Activated CD4-positive, alpha-beta T cell treated with anti-CD3 and anti-CD28 coated beads for 36 hours (primary cell): ENCODE measurements at regions not wholly inside any gene's neighbourhood (a gene's known extent, or its start where the extent isn't known, plus 50 kb on each side); places are given as distances from the start of the nearest gene placed in this dataset.
"Not testable (repeated sequence)": the region's sequence is repeated elsewhere in the genome, so short reads cannot be mapped to it uniquely, and the experiment has no call there.

Experiments
- ATAC-seq: fragments of 200-7000 bp; cut with Tn5 transposase; one replicate; pipeline ENCODE4 v1.10.0; 2021; ENCODE audit warnings: mild to moderate bottlenecking, moderate library complexity
- CTCF ChIA-PET: fragments of 350-600 bp; sonication (Branson Sonifier 250); formaldehyde crosslinking; loops from one replicate; lab custom pipeline; 2021; ENCODE audit warnings: antibody characterized with exemption; lab: Charles Lee
- POLR2A ChIA-PET: fragments of 350-600 bp; sonication (Branson Sonifier 250); formaldehyde crosslinking; loops from one replicate; lab custom pipeline; 2021; ENCODE audit warnings: antibody characterized with exemption, inconsistent platforms; lab: Charles Lee
- DNase-seq: peaks from one replicate; pipeline ENCODE4 v3.0.0-alpha.2; 2020
- H3K27ac Mint-ChIP-seq: one replicate; pipeline ENCODE4 v1.8.0; 2021; ENCODE audit warnings: mixed read lengths
- H3K27me3 Mint-ChIP-seq: one replicate; pipeline ENCODE4 v1.8.0; 2021; ENCODE audit warnings: mixed read lengths
- H3K36me3 Mint-ChIP-seq: one replicate; pipeline ENCODE4 v1.8.0; 2021; ENCODE audit warnings: low read depth, mixed read lengths
- H3K4me1 Mint-ChIP-seq: one replicate; pipeline ENCODE4 v1.8.0; 2021; ENCODE audit warnings: mixed read lengths
- H3K4me3 Mint-ChIP-seq: one replicate; pipeline ENCODE4 v1.8.0; 2021; ENCODE audit warnings: mild to moderate bottlenecking, moderate library complexity, mixed read lengths
- H3K9me3 Mint-ChIP-seq: one replicate; pipeline ENCODE4 v1.8.0; 2021; ENCODE audit warnings: low read depth, mixed read lengths
- intact Hi-C, 2 experiments: fragments of 100-400 bp; cut with DNase I in 1 of 2; cut with micrococcal nuclease in 1 of 2; formaldehyde crosslinking; loops; one replicate each; pipeline versions ENCODE4 v1.14.2 to v1.15.1; 2022 to 2024; cut with DNase I, micrococcal nuclease

GRCh38 chr4:85018983-85019382 is 52.5 kb upstream of the WDFY3 start:
- ChIA-PET CTCF (no interaction called here), POLR2A (no interaction called here)
- no peaks in the 10 kb centered on the region for H3K36me3 Mint-ChIP-seq
- no peak overlapping the region for H3K4me3 Mint-ChIP-seq
- ATAC-seq (no peak), DNase-seq (no peak)
- no peak overlapping the region for H3K27ac Mint-ChIP-seq
- H3K27me3 Mint-ChIP-seq = peaks cover 2% of the 10 kb centered on the region
- no peaks in the 10 kb centered on the region for H3K4me1 Mint-ChIP-seq
- H3K9me3 Mint-ChIP-seq = peaks cover 4% of the 10 kb centered on the region
- intact Hi-C loops = no loop called here

GRCh38 chr4:85019411-85019810 is 52.9 kb upstream of the WDFY3 start:
- peaks cover 4% of the 10 kb centered on the region for H3K9me3 Mint-ChIP-seq
- H3K36me3 Mint-ChIP-seq = no peaks in the 10 kb centered on the region
- ATAC-seq = no peak
- H3K27ac Mint-ChIP-seq = no peak overlapping the region
- intact Hi-C loops = no loop called here
- POLR2A ChIA-PET = no interaction called here
- H3K4me1 Mint-ChIP-seq = no peaks in the 10 kb centered on the region
- CTCF ChIA-PET = no interaction called here
- H3K4me3 Mint-ChIP-seq = no peak overlapping the region
- H3K27me3 Mint-ChIP-seq = peaks cover 2% of the 10 kb centered on the region
- no peak for DNase-seq

GRCh38 chr4:85024671-85025070 is 58.2 kb upstream of the WDFY3 start:
- Mint-ChIP-seq H3K36me3 (no peaks in the 10 kb centered on the region), H3K27ac (no peak overlapping the region), H3K27me3 (no peaks in the 10 kb centered on the region), H3K4me1 (no peaks in the 10 kb centered on the region), H3K4me3 (no peak overlapping the region), H3K9me3 (peaks cover 4% of the 10 kb centered on the region)
- intact Hi-C loops = no loop called here
- ChIA-PET POLR2A (no interaction called here), CTCF (interaction anchor here (0.8 kb wide), 1 partner anchor 55 kb away, joined by 3 read pairs; no protein-coding TSS in a partner anchor)
- ATAC-seq = no peak
- DNase-seq = no peak

GRCh38 chr4:85028910-85029309 is 62.4 kb upstream of the WDFY3 start:
- Mint-ChIP-seq H3K4me1 (no peaks in the 10 kb centered on the region), H3K4me3 (no peak overlapping the region), H3K27ac (no peak overlapping the region), H3K9me3 (peaks cover 3% of the 10 kb centered on the region), H3K27me3 (no peaks in the 10 kb centered on the region), H3K36me3 (no peaks in the 10 kb centered on the region)
- DNase-seq = no peak
- CTCF ChIA-PET = no interaction called here
- no peak for ATAC-seq
- intact Hi-C loops = no loop called here
- POLR2A ChIA-PET = no interaction called here

GRCh38 chr4:85029453-85029852 is 63.0 kb upstream of the WDFY3 start:
- no peaks in the 10 kb centered on the region for H3K36me3 Mint-ChIP-seq
- H3K4me1 Mint-ChIP-seq = no peaks in the 10 kb centered on the region
- H3K9me3 Mint-ChIP-seq = peaks cover 7% of the 10 kb centered on the region
- DNase-seq = no peak
- H3K27me3 Mint-ChIP-seq = no peaks in the 10 kb centered on the region
- POLR2A ChIA-PET = no interaction called here
- H3K4me3 Mint-ChIP-seq = no peak overlapping the region
- CTCF ChIA-PET = no interaction called here
- ATAC-seq = no peak
- H3K27ac Mint-ChIP-seq = no peak overlapping the region
- intact Hi-C loops = no loop called here

- Mint-ChIP-seq H3K9me3 (peaks cover 7% of the 10 kb centered on the region), H3K27ac (no peak overlapping the region), H3K36me3 (no peaks in the 10 kb centered on the region), H3K4me3 (no peak overlapping the region), H3K4me1 (no peaks in the 10 kb centered on the region), H3K27me3 (no peaks in the 10 kb centered on the region)
- CTCF ChIA-PET = no interaction called here
- POLR2A ChIA-PET = no interaction called here
- ATAC-seq = no peak
- no peak for DNase-seq
- intact Hi-C loops = no loop called here
These were observed 63.7 kb upstream of the WDFY3 start for GRCh38 chr4:85030156-85030555.

- CTCF ChIA-PET, H3K27me3 Mint-ChIP-seq, H3K4me3 Mint-ChIP-seq, intact Hi-C loops, H3K36me3 Mint-ChIP-seq, H3K9me3 Mint-ChIP-seq, H3K27ac Mint-ChIP-seq, DNase-seq, H3K4me1 Mint-ChIP-seq, ATAC-seq, POLR2A ChIA-PET: not testable (repeated sequence)
These were observed 67.3 kb upstream of the WDFY3 start for GRCh38 chr4:85033838-85034237.

GRCh38 chr4:85039526-85039925 is 73.0 kb upstream of the WDFY3 start:
- intact Hi-C loops = no loop called here
- H3K4me3 Mint-ChIP-seq = no peak overlapping the region
- H3K4me1 Mint-ChIP-seq = no peaks in the 10 kb centered on the region
- ATAC-seq (no peak), DNase-seq (no peak)
- POLR2A ChIA-PET = no interaction called here
- H3K9me3 Mint-ChIP-seq = no peaks in the 10 kb centered on the region
- peaks cover 2% of the 10 kb centered on the region for H3K27me3 Mint-ChIP-seq
- no peak overlapping the region for H3K27ac Mint-ChIP-seq
- CTCF ChIA-PET = no interaction called here
- H3K36me3 Mint-ChIP-seq = no peaks in the 10 kb centered on the region

- CTCF ChIA-PET = interaction anchor here (0.6 kb wide), 1 partner anchor 19 kb away, joined by 3 read pairs; no protein-coding TSS in a partner anchor
- H3K27me3 Mint-ChIP-seq, H3K27ac Mint-ChIP-seq, POLR2A ChIA-PET, H3K4me1 Mint-ChIP-seq, H3K4me3 Mint-ChIP-seq, intact Hi-C loops, H3K36me3 Mint-ChIP-seq, ATAC-seq, H3K9me3 Mint-ChIP-seq: not testable (repeated sequence)
- DNase-seq = peak; percentile 8
These were observed 77.5 kb upstream of the WDFY3 start for GRCh38 chr4:85043812-85044496.

- Mint-ChIP-seq H3K27me3 (no peaks in the 10 kb centered on the region), H3K4me1 (no peaks in the 10 kb centered on the region), H3K4me3 (no peak overlapping the region), H3K27ac (no peak overlapping the region), H3K36me3 (no peaks in the 10 kb centered on the region), H3K9me3 (peaks cover 2% of the 10 kb centered on the region)
- ChIA-PET POLR2A (no interaction called here), CTCF (interaction anchor here (1.1 kb wide), 1 partner anchor 34 kb away, joined by 4 read pairs; no protein-coding TSS in a partner anchor)
- DNase-seq (no peak), ATAC-seq (no peak)
- intact Hi-C loops = no loop called here
These were observed 84.2 kb upstream of the WDFY3 start for GRCh38 chr4:85050736-85051135.

- H3K4me1 Mint-ChIP-seq = no peaks in the 10 kb centered on the region
- intact Hi-C loops = no loop called here
- DNase-seq (no peak), ATAC-seq (no peak)
- CTCF ChIA-PET = no interaction called here
- H3K27ac Mint-ChIP-seq = no peak overlapping the region
- no peaks in the 10 kb centered on the region for H3K27me3 Mint-ChIP-seq
- no peaks in the 10 kb centered on the region for H3K36me3 Mint-ChIP-seq
- no peak overlapping the region for H3K4me3 Mint-ChIP-seq
- POLR2A ChIA-PET = no interaction called here
- H3K9me3 Mint-ChIP-seq = peaks cover 2% of the 10 kb centered on the region
These were observed 85.0 kb upstream of the WDFY3 start for GRCh38 chr4:85051526-85051925.

- H3K4me3 Mint-ChIP-seq, CTCF ChIA-PET, POLR2A ChIA-PET, H3K27ac Mint-ChIP-seq, H3K27me3 Mint-ChIP-seq, DNase-seq, H3K36me3 Mint-ChIP-seq, ATAC-seq, H3K4me1 Mint-ChIP-seq, H3K9me3 Mint-ChIP-seq, intact Hi-C loops: not testable (repeated sequence)
These were observed 88.4 kb upstream of the WDFY3 start for GRCh38 chr4:85054925-85055324.
